GM23338 (cell line): ENCODE measurements at regions not wholly inside any gene's neighbourhood (a gene's known extent, or its start where the extent isn't known, plus 50 kb on each side); places are given as distances from the start of the nearest gene placed in this dataset.

Experiments
- ATAC-seq: fragments of 200-7000 bp; cut with Tn5 transposase; 3 replicates; pipeline ENCODE4 v1.9.1; 2020
- DNase-seq: peaks from one replicate; pipeline ENCODE4 v3.0.0-alpha.2; 2015; ENCODE audit warnings: low spot score
- H2AFZ ChIP-seq: fragments of 200-600 bp; sonication (generic); 2 replicates; pipeline ENCODE4 v1.8.0; 2016; ENCODE audit warnings: antibody characterized with exemption, mild to moderate bottlenecking, moderate library complexity
- H3F3A ChIP-seq: fragments of 200-600 bp; sonication (generic); replicated peaks from 2 replicates; pipeline ENCODE4 v1.8.0; 2017; ENCODE audit warnings: antibody characterized with exemption, mixed run types, low read depth
- H3K27ac ChIP-seq: fragments of 200-600 bp; sonication (generic); 2 replicates; pipeline ENCODE4 v1.6.1; 2016; ENCODE audit warnings: low read depth
- H3K27me3 ChIP-seq: fragments of 200-600 bp; sonication (generic); 2 replicates; pipeline ENCODE4 v1.8.0; 2016; ENCODE audit warnings: mild to moderate bottlenecking, mixed run types, moderate library complexity; ENCODE audit not compliant: insufficient read depth
- H3K36me3 ChIP-seq: fragments of 200-600 bp; sonication (generic); 2 replicates; pipeline ENCODE4 v1.8.0; 2016; ENCODE audit warnings: mild to moderate bottlenecking; ENCODE audit not compliant: insufficient read depth
- H3K4me1 ChIP-seq: fragments of 200-600 bp; sonication (generic); 2 replicates; pipeline ENCODE4 v1.8.0; 2016; ENCODE audit warnings: mild to moderate bottlenecking, moderate library complexity; ENCODE audit not compliant: insufficient read depth
- H3K4me2 ChIP-seq: fragments of 200-600 bp; sonication (generic); 2 replicates; pipeline ENCODE4 v1.7.1; 2017; ENCODE audit warnings: mixed run types
- H3K4me3 ChIP-seq: fragments of 200-600 bp; sonication (generic); 2 replicates; pipeline ENCODE4 v1.6.1; 2016; ENCODE audit warnings: mixed run types
- H3K79me2 ChIP-seq: fragments of 200-600 bp; sonication (generic); replicated peaks from 2 replicates; pipeline ENCODE4 v1.8.0; 2017; ENCODE audit warnings: mild to moderate bottlenecking; ENCODE audit not compliant: insufficient read depth
- H3K9me2 ChIP-seq: fragments of 200-600 bp; sonication (generic); 2 replicates; pipeline ENCODE4 v1.8.0; 2017; ENCODE audit not compliant: insufficient read depth
- H4K20me1 ChIP-seq: fragments of 200-600 bp; sonication (generic); replicated peaks from 2 replicates; pipeline ENCODE4 v1.8.0; 2017; ENCODE audit warnings: mild to moderate bottlenecking; ENCODE audit not compliant: insufficient read depth
- H3K27ac Mint-ChIP-seq: 2 replicates; pipeline ENCODE4 v1.8.0; 2020; ENCODE audit warnings: inconsistent platforms, mild to moderate bottlenecking, moderate library complexity, mixed read lengths
- H3K27me3 Mint-ChIP-seq: 3 replicates; pipeline ENCODE4 v1.8.0; 2022; ENCODE audit warnings: low read depth, mild to moderate bottlenecking, moderate library complexity, mixed read lengths, inconsistent platforms; ENCODE audit not compliant: insufficient read depth, poor library complexity
- H3K36me3 Mint-ChIP-seq: 3 replicates; pipeline ENCODE4 v1.8.0; 2021; ENCODE audit warnings: low read depth, mild to moderate bottlenecking, inconsistent platforms, moderate library complexity, mixed read lengths
- H3K4me1 Mint-ChIP-seq: 3 replicates; pipeline ENCODE4 v1.8.0; 2020; ENCODE audit warnings: mild to moderate bottlenecking, inconsistent platforms, mixed read lengths
- H3K4me3 Mint-ChIP-seq: 3 replicates; pipeline ENCODE4 v1.8.0; 2021; ENCODE audit warnings: moderate library complexity, mild to moderate bottlenecking, inconsistent platforms, mixed read lengths
- H3K9me3 Mint-ChIP-seq: 3 replicates; pipeline ENCODE4 v1.8.0; 2020; ENCODE audit warnings: moderate library complexity, mild to moderate bottlenecking, inconsistent platforms, mixed read lengths
- CREB1 ChIP-seq: fragments of 250-450 bp; sonication (Bioruptor Pico); IDR thresholded peaks from 2 replicates; pipeline ENCODE4 v1.5.0; 2020; ENCODE audit warnings: low read depth, mild to moderate bottlenecking, moderate library complexity
- CTCF ChIP-seq, 2 experiments: fragments of 200-600 bp in 1 of 2; sonication (generic) in 1 of 2; conservative IDR thresholded peaks; 2 replicates each; pipeline versions ENCODE4 v1.5.1 to v1.6.1; 2016 to 2017; ENCODE audit warnings: antibody characterized with exemption in 2 of 2, low read depth in 2 of 2, mild to moderate bottlenecking in 2 of 2, moderate library complexity in 1 of 2
- JUNB ChIP-seq: IDR thresholded peaks from one replicate; pipeline ENCODE4 v1.6.1; 2016; ENCODE audit warnings: antibody characterized with exemption; ENCODE audit not compliant: unreplicated experiment
- POLR2AphosphoS5 ChIP-seq: IDR thresholded peaks from 2 replicates; pipeline ENCODE4 v1.6.1; 2016; ENCODE audit warnings: antibody characterized with exemption, low read depth
- STAT1 ChIP-seq: IDR thresholded peaks from one replicate; pipeline ENCODE4 v1.6.1; 2016; ENCODE audit warnings: antibody characterized with exemption; ENCODE audit not compliant: unreplicated experiment
- ZNF331 ChIP-seq: fragments of 250-450 bp; sonication (Bioruptor Pico); IDR thresholded peaks from 2 replicates; pipeline ENCODE4 v1.5.0; 2020; ENCODE audit warnings: low read depth, mild to moderate bottlenecking, moderate library complexity
- ZNF462 ChIP-seq: fragments of 250-450 bp; sonication (Bioruptor Pico); IDR thresholded peaks from 2 replicates; pipeline ENCODE4 v1.5.0; 2020; ENCODE audit warnings: mild to moderate bottlenecking, moderate library complexity

GRCh38 chr2:144011098-144011497 is 508.8 kb downstream of the ZEB2 start:
- H3K4me1 ChIP-seq = no peaks in the 10 kb centered on the region
- H3K4me3 ChIP-seq = no peak overlapping the region
- ATAC-seq (no peak), DNase-seq (no peak)
- H3K27me3 ChIP-seq = no peaks in the 10 kb centered on the region
- no peaks in the 10 kb centered on the region for H3K9me2 ChIP-seq
- no peaks in the 10 kb centered on the region for H4K20me1 ChIP-seq
- H3K4me2 ChIP-seq = no peak overlapping the region
- no peaks in the 10 kb centered on the region for H3K36me3 ChIP-seq
- H3K4me1 Mint-ChIP-seq = no peaks in the 10 kb centered on the region
- no peak overlapping the region for H3K4me3 Mint-ChIP-seq
- H3K79me2 ChIP-seq = no peaks in the 10 kb centered on the region
- TF ChIP-seq CTCF (conservative IDR thresholded peaks at IDR 0.05; ENCODE audit: low read depth in 2 of 2) (no peak), STAT1 (no peak), POLR2AphosphoS5 (no peak), JUNB (no peak), CREB1 (CRISPR knock-in tag) (no peak), ZNF462 (CRISPR knock-in tag) (no peak), ZNF331 (CRISPR knock-in tag) (no peak)
- H3K27ac Mint-ChIP-seq = no peak overlapping the region
- H3K27me3 Mint-ChIP-seq = no peaks in the 10 kb centered on the region
- H3K9me3 Mint-ChIP-seq = no peaks in the 10 kb centered on the region
- no peak overlapping the region for H3K27ac ChIP-seq
- H3F3A ChIP-seq = no peaks in the 10 kb centered on the region
- H2AFZ ChIP-seq = no peak overlapping the region
- no peaks in the 10 kb centered on the region for H3K36me3 Mint-ChIP-seq
